HG02943 (cell line): ENCODE measurements at regions not wholly inside any gene's neighbourhood (a gene's known extent, or its start where the extent isn't known, plus 50 kb on each side); places are given as distances from the start of the nearest gene placed in this dataset.
"Not testable (repeated sequence)": the region's sequence is repeated elsewhere in the genome, so short reads cannot be mapped to it uniquely, and the experiment has no call there.

ENCODE experiments used
- ATAC-seq: cut with Tn5 transposase; IDR thresholded peaks from one replicate; pipeline ENCODE4 v1.9.1; 2021; ENCODE audit warnings: mild to moderate bottlenecking, low read depth, moderate library complexity; ENCODE audit not compliant: unreplicated experiment

DNA sequence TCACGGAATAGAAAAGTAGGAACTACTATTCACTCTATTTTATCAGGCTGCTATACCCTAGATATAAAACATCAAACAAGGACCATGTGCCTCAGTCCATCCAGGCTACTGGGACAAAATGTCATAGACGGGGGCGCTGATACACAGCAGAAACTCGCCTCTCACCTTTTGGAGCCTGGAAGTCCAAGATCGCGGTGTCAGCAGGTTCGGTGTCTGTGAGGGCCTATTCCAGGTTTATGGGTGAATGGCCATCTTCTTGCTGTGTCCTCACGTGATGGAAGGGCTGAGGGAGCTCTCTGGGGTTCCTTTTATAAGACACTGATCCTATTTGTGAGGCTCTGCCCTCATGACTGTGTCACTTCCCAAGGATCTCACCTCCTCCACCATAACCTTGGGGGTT is 89.5 kb downstream of the DLL1 start:
- ATAC-seq, result no peak

DNA sequence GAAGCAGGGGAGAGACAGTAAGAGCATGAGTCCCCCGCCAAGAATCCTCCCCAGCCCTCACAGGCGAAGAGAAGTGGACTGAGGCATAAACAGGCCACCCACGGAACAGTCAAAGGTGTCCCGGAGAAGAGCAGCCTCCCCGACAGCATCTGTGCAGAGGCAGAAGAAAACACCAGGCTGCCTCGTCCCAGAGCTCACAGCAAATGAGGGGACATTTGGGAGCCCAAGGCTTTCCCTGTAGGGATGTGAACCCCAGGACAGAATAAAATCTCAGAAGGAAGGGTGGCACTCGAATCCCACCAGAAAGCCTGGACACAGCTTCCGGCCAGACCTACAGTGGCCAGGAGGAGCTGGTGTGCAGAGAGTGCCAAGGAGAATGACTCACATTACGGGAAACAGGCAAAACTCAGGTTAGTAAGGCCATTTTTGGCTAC is 90.4 kb downstream of the DLL1 start:
- no peak for ATAC-seq

DNA sequence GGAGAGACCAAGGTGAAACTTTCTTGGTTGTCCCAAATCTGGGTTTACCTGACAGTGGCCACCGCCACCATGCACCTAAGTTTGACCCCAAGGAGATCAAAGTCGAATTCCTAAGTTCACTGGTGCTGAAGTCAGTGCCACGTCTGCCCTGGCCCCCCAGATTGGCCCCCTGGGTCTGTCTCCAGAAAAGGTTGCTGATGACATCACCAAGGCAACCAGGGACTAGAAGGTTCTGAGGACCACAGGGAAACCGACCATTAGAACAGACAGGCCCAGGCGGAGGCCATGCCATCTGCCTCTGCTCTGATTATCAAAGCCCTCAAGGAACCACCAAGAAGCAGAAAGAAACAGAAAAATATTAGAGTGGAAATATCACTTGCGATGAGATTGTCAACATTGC is 91.2 kb downstream of the DLL1 start:
- no peak for ATAC-seq

DNA sequence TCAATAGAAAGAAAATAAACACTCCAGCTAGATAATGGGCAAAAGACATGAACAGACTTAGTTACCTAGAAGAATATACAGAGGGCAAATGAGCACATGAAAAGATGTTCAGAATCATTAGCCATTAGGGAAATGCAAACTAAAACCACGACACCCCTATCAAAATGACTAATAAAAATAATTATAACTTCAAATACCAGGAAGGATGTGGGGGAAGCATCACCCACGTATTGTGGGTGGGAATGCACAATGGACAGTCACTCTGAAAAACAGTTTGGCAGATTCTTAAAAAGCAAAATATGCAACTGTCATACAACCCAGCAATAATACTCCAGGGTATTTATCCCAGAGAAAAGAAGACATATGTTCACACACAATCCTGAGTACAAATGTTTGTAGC is 92.6 kb downstream of the DLL1 start:
- no peak for ATAC-seq

DNA sequence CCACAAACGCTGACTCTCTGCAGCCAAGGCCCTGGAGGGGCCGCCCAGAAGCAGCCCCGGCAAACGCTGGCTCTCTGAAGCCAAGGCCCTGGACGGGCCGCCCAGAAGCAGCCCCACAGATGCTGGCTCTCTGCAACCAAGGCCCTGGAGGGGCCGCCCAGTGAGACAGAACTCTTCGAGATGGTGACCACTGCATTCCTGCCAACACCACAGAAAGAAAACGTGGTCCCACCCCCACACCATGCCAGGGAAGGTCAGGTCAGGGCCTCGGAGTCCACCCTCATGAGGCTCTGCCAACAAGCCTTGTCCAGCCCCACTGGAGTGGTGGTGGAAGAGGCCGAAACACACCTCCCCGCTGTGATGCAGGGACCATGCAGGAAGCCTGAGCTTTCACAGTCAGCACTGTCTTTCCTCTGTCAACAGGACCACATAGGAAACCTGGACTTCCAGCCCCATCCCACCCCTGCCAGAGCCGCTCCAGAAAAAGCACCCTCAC is 97.5 kb downstream of the DLL1 start:
- no peak for ATAC-seq

DNA sequence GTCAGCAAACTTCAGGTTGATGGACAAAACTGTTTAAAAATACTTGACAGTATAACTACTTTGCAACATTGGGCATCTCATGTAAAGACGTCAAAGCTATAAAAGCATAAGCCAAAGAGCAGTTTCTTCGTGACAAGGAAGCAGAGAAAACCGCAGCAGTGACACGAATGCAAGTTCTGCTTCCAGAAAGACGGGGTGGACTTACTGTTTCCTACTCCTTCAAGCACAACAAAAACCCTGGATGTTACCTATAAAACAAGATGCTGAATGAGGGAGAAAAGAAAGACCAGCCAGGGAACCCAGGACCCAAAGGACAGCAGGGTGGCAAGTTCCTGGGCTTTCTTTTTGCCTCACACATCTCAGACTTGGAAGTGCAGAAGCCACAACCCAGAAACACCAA is 98.0 kb downstream of the DLL1 start:
- ATAC-seq, result no peak

DNA sequence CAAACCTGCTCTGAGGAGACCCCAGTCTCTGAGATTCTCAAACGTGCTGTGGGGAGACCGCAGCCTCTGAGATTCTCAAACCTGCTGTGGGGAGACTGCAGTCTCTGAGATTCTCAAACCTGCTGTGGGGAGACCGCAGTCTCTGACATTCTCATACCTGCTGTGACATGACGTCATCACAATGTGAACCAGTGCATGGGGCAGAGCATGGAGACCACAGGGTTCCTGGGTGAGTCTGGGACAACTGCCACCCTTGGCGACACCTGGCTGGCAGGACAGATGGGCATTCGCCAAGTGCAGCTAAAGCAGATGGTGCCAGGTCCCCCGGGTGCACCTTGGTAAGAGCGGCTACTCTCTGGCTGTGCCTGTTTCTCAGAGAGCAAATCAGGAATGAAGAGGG is 98.8 kb downstream of the DLL1 start:
- not testable (repeated sequence) for ATAC-seq

DNA sequence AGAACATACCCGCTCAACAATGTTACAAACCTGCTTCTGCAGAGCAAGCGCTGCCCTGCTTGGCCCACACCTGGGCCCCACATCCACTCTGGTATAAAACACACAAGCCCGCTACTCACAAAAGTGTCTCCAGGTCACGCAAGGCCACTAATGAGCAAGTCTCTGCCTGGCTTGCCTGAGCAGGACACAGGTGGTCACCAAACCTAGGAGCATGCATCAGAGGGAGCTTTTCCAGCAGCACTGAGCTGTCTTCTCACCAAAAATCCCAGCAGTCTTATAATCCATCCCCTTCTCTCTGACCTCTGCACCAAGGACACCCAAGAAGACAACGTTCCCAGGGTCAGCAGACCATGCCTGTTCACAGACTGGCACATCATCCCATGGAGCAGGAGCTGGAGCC is 100.8 kb downstream of the DLL1 start:
- no peak for ATAC-seq

DNA sequence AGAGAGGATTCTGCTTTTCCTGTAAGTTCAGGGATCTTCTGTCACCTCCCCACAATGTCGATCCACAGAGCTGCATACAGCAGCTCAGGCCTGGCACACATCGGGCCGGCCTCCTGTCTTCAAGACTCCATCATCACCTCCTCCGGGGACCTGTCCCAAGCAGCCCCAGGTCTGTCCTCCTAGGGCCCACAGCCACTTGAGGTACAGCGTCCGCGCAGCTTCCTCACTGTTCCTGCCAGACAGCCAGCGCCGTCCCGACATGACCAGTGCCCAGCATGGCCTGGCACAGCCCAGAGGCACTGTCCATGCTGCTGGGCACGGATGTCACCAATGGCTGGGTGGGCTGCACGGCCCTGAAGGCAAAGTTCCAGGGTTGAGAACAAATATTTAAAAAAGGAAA is 101.6 kb downstream of the DLL1 start:
- no peak for ATAC-seq

DNA sequence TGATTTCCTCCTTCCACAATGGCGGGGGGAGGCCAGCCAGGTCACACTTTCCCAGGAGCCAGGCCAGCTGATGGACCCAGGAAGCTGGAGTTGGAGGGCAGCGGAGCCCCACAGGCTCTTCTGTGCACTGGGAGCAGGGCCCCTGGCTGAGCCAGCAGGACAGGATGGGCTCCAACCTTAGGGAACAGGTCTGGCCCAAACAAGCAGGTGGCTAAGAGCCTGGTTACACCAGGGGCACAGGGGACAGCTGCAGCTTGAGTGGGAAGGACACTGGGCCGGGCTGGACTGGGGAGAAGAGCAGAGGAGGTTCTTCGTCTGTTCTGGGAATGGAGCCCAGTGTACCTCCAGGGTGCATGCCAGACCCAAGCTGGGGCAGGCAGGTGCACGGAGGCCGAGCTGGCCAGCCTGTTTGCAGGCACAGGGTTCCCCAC is 102.3 kb downstream of the DLL1 start:
- no peak for ATAC-seq

DNA sequence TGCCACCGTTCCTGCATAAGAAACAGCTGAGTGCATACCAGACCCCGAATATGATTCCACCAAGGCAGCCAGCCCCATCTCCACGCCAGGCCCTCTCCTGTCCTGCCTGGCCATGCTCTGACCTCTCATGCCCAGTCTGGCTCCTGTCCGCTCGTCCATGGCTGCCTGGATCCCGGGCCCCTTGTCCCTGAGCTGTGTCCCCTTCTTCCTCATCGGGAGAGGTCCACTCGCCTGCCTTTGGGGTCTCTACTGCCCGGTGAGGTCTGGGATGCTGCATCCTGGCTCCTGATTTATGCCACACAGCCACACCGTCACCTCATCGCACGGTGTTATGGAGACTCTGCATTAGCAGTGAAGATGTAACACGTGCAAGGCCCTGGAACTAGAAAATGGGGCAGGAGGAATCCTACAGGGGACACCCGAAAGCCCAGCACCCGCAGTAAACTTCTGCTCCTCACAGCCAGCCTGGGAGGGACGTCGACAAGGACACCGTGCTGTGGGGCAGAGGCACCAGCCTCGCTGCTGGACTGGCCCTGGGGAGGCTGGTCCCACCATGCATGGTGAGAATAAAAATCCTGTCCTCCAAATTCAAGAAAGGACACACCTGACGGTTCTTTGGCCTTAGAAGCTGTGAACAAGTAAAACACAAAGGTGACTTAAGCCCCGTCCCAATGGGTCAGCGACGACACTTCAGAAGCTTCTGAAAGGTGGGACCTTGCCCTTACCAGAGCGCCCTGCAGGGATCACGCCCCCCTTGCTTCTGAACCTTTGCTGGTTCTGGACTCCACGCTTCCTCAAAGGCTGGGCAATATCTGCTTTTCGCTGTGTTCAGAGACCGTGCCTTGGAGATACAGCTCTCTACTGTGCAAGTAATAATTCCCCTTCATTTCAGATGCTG is 103.0 kb downstream of the DLL1 start:
- no peak for ATAC-seq

DNA sequence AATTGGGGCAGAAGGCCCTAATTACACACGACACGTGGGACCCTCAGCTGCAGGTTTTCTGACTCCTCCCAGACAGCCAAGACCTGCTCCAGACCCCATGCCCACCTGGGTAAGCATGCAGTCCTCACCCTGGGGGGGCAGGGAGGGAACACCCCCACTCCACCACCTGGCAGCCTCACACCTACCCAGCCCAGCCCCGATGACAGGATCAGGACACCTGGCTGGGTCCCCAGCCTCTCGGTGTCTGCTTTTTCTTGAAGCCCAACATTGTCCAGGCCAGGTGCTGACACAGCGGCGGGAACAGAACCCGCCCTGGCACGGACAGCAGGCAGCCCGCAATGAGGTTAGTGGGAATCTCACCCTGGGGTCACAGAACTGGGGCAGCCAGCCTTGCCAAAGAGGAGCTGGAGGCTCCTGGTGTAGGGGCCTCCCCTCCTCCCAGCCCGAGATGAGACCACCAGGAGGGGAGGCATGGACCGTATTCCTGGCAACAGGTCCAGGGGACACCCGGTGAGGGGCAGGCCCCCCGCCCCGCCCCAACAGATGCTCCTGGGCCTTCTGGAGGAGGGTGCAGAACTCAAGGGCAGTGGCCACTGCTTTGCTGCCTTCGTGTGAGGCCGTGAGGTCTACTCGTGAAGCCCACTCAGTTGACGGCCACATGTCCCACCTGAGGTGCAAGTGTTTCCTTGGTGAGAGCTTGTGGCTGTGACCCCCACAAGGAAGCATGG is 103.8 kb downstream of the DLL1 start:
- ATAC-seq, result no peak

DNA sequence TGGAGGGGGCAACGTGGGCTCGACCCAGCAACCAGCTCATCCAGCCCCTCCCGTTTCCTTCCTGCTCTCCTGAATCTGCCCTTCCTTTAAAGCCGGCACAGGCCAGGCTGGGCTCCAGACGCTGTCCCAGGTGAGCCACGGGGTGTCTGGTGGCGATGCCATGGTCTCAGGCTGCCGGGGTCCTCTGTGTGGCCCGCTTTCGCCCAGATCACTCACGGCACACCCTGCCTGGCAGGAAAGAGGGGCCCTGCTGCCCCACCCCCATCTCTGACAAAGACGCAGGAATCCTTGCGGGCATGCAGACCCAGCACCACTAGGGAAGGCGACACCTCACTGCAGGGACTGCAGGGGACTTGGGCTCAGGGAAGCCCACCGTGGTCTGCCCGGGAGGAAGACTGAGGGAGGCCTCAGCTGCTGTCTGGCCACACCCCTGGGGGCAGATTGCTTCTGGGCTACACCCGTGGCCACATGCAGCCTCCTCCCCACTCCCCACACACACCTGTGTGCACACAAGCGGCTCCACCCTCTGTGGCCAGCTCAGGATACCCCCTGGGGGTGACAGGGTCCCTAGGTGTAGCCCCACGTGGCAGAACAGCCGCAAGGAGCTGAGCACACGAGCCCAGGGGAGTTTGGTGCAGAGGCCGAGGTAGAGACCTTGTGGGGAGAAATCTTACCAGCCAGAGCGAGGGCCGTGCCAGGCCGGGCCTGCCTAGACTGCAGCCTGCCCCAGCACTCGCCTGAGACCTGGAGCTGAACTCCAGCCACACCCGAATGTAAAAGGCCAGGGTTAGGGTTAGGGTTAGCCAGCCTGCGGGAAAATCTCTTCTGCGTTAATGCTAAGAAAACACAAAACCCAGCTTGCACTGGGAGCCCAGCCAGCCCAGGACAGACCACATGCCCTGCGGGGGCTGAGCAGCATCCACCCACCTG is 104.6 kb downstream of the DLL1 start:
- ATAC-seq, result no peak

DNA sequence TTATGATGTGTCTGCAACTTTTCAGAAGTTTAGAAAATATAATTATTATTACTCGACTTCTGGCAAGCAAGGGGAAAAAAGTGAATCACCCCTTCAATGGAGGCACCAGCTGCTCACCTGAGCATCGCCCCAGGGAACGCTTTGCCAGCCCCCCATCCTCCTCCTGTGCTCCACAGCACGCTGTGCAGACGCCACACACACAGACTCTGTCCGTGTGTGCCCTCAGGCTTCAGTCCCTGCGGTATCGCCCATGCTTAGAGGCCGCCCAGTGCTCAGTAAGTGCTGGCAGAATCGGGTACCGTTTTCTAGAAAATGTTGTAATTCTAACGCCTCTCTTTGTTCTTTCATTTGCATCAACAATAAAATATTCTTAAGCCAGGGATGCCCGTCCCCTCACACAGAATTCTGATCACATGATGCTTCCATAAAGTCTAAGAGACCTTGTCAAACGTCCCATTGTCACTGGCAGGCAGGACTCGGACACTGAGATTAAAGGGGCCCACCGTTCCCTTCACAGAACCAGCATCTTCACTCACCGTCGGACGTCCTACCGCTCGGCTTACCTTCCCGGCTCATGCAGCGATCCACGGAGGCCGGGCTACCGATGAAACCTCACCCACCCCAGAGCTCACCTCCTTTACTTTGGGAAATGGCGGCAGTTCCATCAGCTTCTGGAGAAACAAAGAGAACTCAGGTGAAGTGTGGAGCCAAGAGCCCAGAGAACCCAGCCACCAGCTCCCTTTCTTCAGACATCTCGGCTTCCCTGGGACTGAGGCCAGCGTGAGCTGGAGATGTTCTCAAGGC is 105.5 kb downstream of the DLL1 start:
- no peak for ATAC-seq

DNA sequence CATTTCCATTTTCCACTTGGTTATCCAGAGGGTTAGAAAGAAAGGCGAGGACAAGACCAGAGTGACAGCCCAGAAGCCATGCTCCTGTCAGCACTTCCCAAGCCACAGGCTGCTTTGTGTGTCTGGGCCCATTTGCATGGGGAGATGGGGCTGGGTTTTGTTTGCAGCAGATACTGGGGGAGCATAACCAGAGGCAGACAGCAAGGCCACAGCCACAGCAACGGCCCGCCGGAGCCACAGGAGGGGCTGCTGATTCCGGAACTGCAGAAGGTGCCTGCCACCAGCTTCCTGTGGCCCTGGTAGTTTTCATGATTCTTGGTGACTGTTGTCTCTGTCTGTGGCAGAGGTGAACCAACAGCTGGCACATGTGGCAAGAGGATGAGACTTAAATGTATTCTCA is 106.6 kb downstream of the DLL1 start:
- no peak for ATAC-seq

DNA sequence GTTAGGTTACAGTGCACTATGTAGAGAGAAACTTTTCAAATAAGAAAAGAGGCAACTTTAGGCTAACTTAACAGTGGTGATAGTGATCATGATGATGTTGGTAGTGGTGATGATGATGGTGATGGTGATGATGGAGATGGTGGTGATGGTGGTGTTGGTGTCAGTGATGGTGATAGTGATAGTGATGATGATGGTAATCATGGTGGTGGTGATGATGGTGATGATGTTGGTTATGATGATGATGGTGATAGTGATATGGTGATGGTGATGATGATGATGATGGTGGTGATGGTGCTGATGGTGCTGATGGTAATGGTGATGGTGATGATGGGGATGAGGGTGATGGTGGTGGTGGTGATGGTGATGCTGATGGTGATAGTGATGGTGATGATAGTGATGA is 107.4 kb downstream of the DLL1 start:
- no peak for ATAC-seq

DNA sequence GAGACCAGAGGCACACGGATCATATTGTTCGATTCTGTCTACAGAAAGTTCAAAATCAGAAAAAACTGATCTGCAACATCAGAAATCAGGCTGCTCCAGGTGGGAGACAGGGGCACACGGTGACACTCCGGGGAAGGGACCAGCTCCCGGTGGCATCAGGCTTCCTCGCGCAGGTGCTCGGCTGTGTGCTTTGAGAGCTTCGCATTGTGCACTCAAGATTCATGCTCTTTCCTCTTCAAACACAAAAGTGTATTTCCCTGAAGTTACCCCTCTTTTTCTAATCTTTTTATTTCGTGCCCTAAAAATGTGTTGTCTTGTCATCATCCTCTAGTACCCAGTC is 108.1 kb downstream of the DLL1 start:
- no peak for ATAC-seq

DNA sequence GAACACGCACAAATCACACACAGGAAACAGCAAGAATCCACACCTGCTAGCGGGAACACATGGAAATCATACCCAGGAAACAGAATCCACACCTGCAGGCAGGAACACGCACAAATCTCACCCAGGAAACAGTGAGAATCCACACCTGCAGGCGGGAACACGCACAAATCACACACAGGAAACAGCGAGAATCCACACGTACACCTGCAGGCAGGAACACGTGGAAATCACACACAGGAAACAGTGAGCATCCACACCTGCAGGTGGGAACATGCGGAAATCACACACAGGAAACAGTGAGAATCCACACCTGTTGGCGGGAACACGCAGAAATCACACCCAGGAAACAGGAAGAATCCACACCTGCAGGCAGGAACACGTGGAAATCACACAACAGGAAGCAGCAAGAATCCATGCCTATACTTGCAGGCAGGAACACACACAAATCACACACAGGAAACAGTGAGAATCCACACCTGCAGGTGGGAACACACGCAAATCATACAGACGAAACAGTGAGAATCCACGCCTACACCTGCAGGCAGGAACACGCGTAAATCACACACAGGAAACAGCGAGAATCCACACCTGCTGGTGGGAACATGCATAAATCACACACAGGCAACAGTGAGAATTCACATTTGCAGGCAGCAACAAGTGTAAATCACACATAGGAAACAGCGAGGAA is 108.6 kb downstream of the DLL1 start:
- ATAC-seq, result no peak

DNA sequence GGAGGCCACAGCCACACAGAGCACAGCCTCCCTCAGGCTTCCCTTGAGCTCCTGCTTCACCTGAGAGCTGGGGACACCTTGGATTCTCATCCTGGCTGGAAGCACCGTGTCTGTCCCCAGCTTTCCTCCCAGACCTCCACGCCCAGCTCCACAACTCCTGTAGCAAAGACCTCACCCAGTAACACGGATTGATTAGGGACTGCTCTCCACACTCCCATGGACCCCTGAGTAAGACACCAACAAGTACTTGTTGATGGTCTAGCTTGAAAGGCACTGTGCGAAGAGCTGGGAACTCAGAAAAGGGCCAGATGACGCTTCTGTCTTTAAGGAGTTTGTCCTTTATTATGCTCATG is 109.6 kb downstream of the DLL1 start:
- ATAC-seq, result no peak
